Bronchial epithelial cell (primary cell): ENCODE measurements at regions not wholly inside any gene's neighbourhood (a gene's known extent, or its start where the extent isn't known, plus 50 kb on each side); places are given as distances from the start of the nearest gene placed in this dataset.

ENCODE experiments used
- DNase-seq: peaks from one replicate; pipeline ENCODE4 v3.0.0-alpha.2; 2010; ENCODE audit warnings: low read depth
- FAIRE-seq: peaks from 2 replicates; lab custom pipeline; 2011; peaks lifted over from hg19 to GRCh38; lab: Jason Lieb, UNC
- H3K27me3 ChIP-seq: 2 replicates; pipeline ENCODE4 v1.5.1; 2011; ENCODE audit warnings: low read length; ENCODE audit not compliant: control insufficient read depth, insufficient read depth
- H3K36me3 ChIP-seq: 2 replicates; pipeline ENCODE4 v1.5.1; 2011; ENCODE audit warnings: low read length; ENCODE audit not compliant: control insufficient read depth, insufficient read depth
- H3K4me3 ChIP-seq: 2 replicates; pipeline ENCODE4 v1.5.1; 2011; ENCODE audit warnings: mild to moderate bottlenecking, low read depth, low read length, control low read depth
- TF ChIP-seq, protein P1 (sequence below): IDR thresholded peaks from 2 replicates; pipeline ENCODE4 v1.5.1; 2011; ENCODE audit warnings: mild to moderate bottlenecking, moderate library complexity, low read length, control low read depth, inconsistent platforms; ENCODE audit not compliant: insufficient read depth, severe bottlenecking

GRCh38 chr5:7072188-7072587 lies 323.8 kb upstream of the ADCY2 start:
- no peak for DNase-seq
- TF ChIP-seq, protein P1, sequence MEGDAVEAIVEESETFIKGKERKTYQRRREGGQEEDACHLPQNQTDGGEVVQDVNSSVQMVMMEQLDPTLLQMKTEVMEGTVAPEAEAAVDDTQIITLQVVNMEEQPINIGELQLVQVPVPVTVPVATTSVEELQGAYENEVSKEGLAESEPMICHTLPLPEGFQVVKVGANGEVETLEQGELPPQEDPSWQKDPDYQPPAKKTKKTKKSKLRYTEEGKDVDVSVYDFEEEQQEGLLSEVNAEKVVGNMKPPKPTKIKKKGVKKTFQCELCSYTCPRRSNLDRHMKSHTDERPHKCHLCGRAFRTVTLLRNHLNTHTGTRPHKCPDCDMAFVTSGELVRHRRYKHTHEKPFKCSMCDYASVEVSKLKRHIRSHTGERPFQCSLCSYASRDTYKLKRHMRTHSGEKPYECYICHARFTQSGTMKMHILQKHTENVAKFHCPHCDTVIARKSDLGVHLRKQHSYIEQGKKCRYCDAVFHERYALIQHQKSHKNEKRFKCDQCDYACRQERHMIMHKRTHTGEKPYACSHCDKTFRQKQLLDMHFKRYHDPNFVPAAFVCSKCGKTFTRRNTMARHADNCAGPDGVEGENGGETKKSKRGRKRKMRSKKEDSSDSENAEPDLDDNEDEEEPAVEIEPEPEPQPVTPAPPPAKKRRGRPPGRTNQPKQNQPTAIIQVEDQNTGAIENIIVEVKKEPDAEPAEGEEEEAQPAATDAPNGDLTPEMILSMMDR: no peak
- no peak for FAIRE-seq
- no peak overlapping the region for H3K4me3 ChIP-seq
- no peaks in the 10 kb centered on the region for H3K36me3 ChIP-seq
- H3K27me3 ChIP-seq: no peaks in the 10 kb centered on the region

DNA sequence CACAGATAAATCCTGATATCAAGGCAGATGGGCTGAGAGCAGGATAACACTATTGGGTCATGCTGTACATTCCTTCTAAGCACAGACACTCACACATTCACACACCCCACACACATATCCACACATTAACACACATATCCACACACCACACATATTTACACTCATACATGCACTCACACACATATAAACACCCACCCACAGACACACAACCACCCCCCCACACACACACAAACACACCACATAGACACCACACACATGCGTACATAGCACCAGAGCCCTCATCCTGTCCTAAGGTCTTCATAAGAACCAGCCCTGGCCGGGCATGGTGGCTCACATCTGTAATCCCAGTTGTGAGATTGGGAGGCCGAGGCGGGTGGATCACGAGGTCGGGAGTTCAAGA lies 322.3 kb upstream of the ADCY2 start:
- TF ChIP-seq, protein P1: no peak
- DNase-seq (no peak), FAIRE-seq (peak; percentile 50)
- no peaks in the 10 kb centered on the region for H3K27me3 ChIP-seq
- no peaks in the 10 kb centered on the region for H3K36me3 ChIP-seq
- no peak overlapping the region for H3K4me3 ChIP-seq

- Histone ChIP-seq H3K4me3 (no peak overlapping the region), H3K27me3 (no peaks in the 10 kb centered on the region), H3K36me3 (no peaks in the 10 kb centered on the region)
- no peak for FAIRE-seq
- no peak for DNase-seq
- TF ChIP-seq, protein P1: no peak
Observed at GRCh38 chr5:7074176-7074575, 321.8 kb upstream of the ADCY2 start.

GRCh38 chr5:7075470-7075869 lies 320.5 kb upstream of the ADCY2 start:
- DNase-seq (no peak), FAIRE-seq (no peak)
- Histone ChIP-seq H3K4me3 (no peak overlapping the region), H3K36me3 (no peaks in the 10 kb centered on the region), H3K27me3 (no peaks in the 10 kb centered on the region)
- TF ChIP-seq, protein P1: no peak

- FAIRE-seq (no peak), DNase-seq (no peak)
- Histone ChIP-seq H3K36me3 (no peaks in the 10 kb centered on the region), H3K27me3 (no peaks in the 10 kb centered on the region), H3K4me3 (no peak overlapping the region)
- TF ChIP-seq, protein P1: no peak
Observed at GRCh38 chr5:7078101-7078500, 317.8 kb upstream of the ADCY2 start.

- Histone ChIP-seq H3K27me3 (no peaks in the 10 kb centered on the region), H3K36me3 (no peaks in the 10 kb centered on the region), H3K4me3 (no peak overlapping the region)
- FAIRE-seq (no peak), DNase-seq (peak; percentile 32)
- TF ChIP-seq, protein P1: peak; percentile 65
Observed at GRCh38 chr5:7078901-7079300, 317.0 kb upstream of the ADCY2 start.
